A549 (cell line): ENCODE measurements at regions not wholly inside any gene's neighbourhood (a gene's known extent, or its start where the extent isn't known, plus 50 kb on each side); places are given as distances from the start of the nearest gene placed in this dataset.

Experiments used
- CHD2 ChIP-seq: fragments of 150-350 bp; IDR thresholded peaks from 2 replicates; pipeline ENCODE4 v1.6.1; 2014; ENCODE audit warnings: low read length; ENCODE audit not compliant: partially characterized antibody
- CTCF ChIP-seq: fragments of >200 bp; sonication (Bioruptor Twin); formaldehyde crosslinking; IDR thresholded peaks from 3 replicates; pipeline ENCODE4 v1.5.1; 2016
- EP300 ChIP-seq, 2 experiments: fragments of >200 bp; sonication (Bioruptor Twin); formaldehyde crosslinking; IDR thresholded peaks; 2 replicates in 1 of 2; 3 replicates in 1 of 2; pipeline ENCODE4 v1.6.1; 2016 to 2017
- GATA3 ChIP-seq: IDR thresholded peaks from 2 replicates; pipeline ENCODE4 v1.6.1; 2012; ENCODE audit warnings: borderline replicate concordance
- HEYL ChIP-seq: fragments of 250-450 bp; sonication (Bioruptor Pico); IDR thresholded peaks from 2 replicates; pipeline ENCODE4 v1.8.0; 2021; ENCODE audit warnings: mild to moderate bottlenecking, moderate library complexity
- JUNB ChIP-seq: fragments of >200 bp; sonication (Bioruptor Twin); formaldehyde crosslinking; IDR thresholded peaks from 2 replicates; pipeline ENCODE4 v1.6.1; 2016
- MAZ ChIP-seq: fragments of 150-350 bp; IDR thresholded peaks from 2 replicates; pipeline ENCODE4 v1.6.1; 2014; ENCODE audit warnings: antibody characterized with exemption, low read depth, low read length, borderline replicate concordance
- MYC ChIP-seq: IDR thresholded peaks from 2 replicates; pipeline ENCODE4 v1.6.1; 2012; ENCODE audit warnings: mild to moderate bottlenecking, inconsistent platforms, low read length, improper control_type of control experiment, borderline replicate concordance
- POLR2A ChIP-seq: IDR thresholded peaks from 2 replicates; pipeline ENCODE4 v1.6.1; 2012; ENCODE audit warnings: mild to moderate bottlenecking, low read length
- TF ChIP-seq, protein P1 (sequence below): fragments of 150-350 bp; IDR thresholded peaks from 2 replicates; pipeline ENCODE4 v1.6.1; 2014; ENCODE audit warnings: low read depth, mild to moderate bottlenecking, low read length

GRCh38 chr12:88360343-88360742 lies 218.2 kb downstream of the TMTC3 start:
- TF ChIP-seq MYC (no peak), CTCF (no peak), EP300 (IDR thresholded peaks at IDR 0.05) (no peak), POLR2A (no peak), JUNB (no peak), HEYL (no peak), MAZ (no peak), GATA3 (no peak), CHD2 (no peak)
- TF ChIP-seq, protein P1, sequence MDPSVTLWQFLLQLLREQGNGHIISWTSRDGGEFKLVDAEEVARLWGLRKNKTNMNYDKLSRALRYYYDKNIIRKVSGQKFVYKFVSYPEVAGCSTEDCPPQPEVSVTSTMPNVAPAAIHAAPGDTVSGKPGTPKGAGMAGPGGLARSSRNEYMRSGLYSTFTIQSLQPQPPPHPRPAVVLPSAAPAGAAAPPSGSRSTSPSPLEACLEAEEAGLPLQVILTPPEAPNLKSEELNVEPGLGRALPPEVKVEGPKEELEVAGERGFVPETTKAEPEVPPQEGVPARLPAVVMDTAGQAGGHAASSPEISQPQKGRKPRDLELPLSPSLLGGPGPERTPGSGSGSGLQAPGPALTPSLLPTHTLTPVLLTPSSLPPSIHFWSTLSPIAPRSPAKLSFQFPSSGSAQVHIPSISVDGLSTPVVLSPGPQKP, result no peak
